Heart left ventricle (tissue), 16 donors: ENCODE measurements at regions not wholly inside any gene's neighbourhood (a gene's known extent, or its start where the extent isn't known, plus 50 kb on each side); places are given as distances from the start of the nearest gene placed in this dataset.
"Not testable (repeated sequence)": the region's sequence is repeated elsewhere in the genome, so short reads cannot be mapped to it uniquely, and the experiment has no call there.

ENCODE experiments used
- ATAC-seq, 4 donors: fragments of 200-7000 bp; cut with Tn5 transposase; one replicate each; pipeline ENCODE4 v1.9.1; 2020 to 2022; ENCODE audit warnings: moderate library complexity in 4 of 4, mild to moderate bottlenecking in 3 of 4, moderate number of reproducible peaks in 1 of 4
- DNase-seq, 5 donors: peaks; one replicate each; pipeline ENCODE4 v3.0.0-alpha.2; 2020
- H3K27ac ChIP-seq, 12 donors: fragments of 200-600 bp; sonication (generic) in 4 of 12; one replicate each; pipeline versions ENCODE4 v1.5.0 to v1.8.0; 2016 to 2022; ENCODE audit warnings: mild to moderate bottlenecking in 2 of 12
- H3K27me3 ChIP-seq, 9 donors: fragments of 200-600 bp; sonication (generic) in 2 of 9; one replicate each; pipeline versions ENCODE4 v1.5.1 to v1.8.0; 2016 to 2022; ENCODE audit warnings: mild to moderate bottlenecking in 3 of 9
- H3K36me3 ChIP-seq, 9 donors: fragments of 200-600 bp; sonication (generic) in 2 of 9; one replicate each; pipeline versions ENCODE4 v1.5.0 to v1.8.0; 2018 to 2022; ENCODE audit warnings: mild to moderate bottlenecking in 2 of 9
- H3K4me1 ChIP-seq, 12 donors: fragments of 200-600 bp; sonication (generic) in 4 of 12; one replicate each; pipeline versions ENCODE4 v1.5.0 to v1.8.0; 2016 to 2022; ENCODE audit warnings: mild to moderate bottlenecking in 3 of 12
- H3K4me3 ChIP-seq, 12 donors: fragments of 200-600 bp; sonication (generic) in 4 of 12; one replicate each; pipeline versions ENCODE4 v1.5.0 to v1.8.0; 2017 to 2022; ENCODE audit warnings: mild to moderate bottlenecking in 9 of 12, moderate library complexity in 4 of 12
- H3K9me3 ChIP-seq, 12 donors: fragments of 200-600 bp; sonication (generic) in 4 of 12; one replicate each; pipeline versions ENCODE4 v1.5.0 to v1.8.0; 2016 to 2022; ENCODE audit warnings: mild to moderate bottlenecking in 1 of 12
- CTCF ChIP-seq, 12 donors: fragments of 200-600 bp; sonication (generic) in 4 of 12; IDR thresholded peaks; one replicate each; pipeline versions ENCODE4 v1.5.0 to v1.8.0; 2018 to 2022; ENCODE audit warnings: antibody characterized with exemption in 12 of 12, mild to moderate bottlenecking in 5 of 12
- POLR2A ChIP-seq, 2 donors: fragments of 450-650 bp; IDR thresholded peaks; one replicate each; pipeline ENCODE4 v1.6.1; 2017; ENCODE audit warnings: antibody characterized with exemption in 2 of 2, mild to moderate bottlenecking in 2 of 2, moderate library complexity in 2 of 2
- WGBS, 4 donors: extraction: QIAGEN DNeasy Blood & Tissue Kit in 2 of 4; methylation state at CpG; one replicate each; pipeline versions ENCODE4 v1.1.5 to v1.1.7; 2013 to 2018; 5-methylcytosine and 5-hydroxymethylcytosine counted together
- intact Hi-C, 10 donors: fragments of 100-400 bp; cut with DNase I; formaldehyde crosslinking; loops; one replicate each; pipeline versions ENCODE4 v1.11.1 to v1.14.2; 2022
- donor health status: ischemic (EF 13 %, LVEDD 7.1; RV severe dilation, severe dysfunction).
- donor health status: healthy with polysubstance abuse.
- donor health status: DM: no; HTN: yes; CAD: no.
- donor health status: DM: no; HTN: no; CAD: no.
- donor health status: ischemic (EF 25% LVEDD 6.9; RV normal size, moderate dysfunction).
- donor health status: ischemic (EF 25% LVEDD 5.7; RV mildly dilated, moderate dysfunction).
- donor health status: healthy.
- donor health status: DM: yes; HTN: yes; CAD: no.
- donor health status: ischemic (EF 35%, LVEDD 5.7; RV mildly dilated, moderate dysfunction).
- donor health status: nonischemic (EF 11% LVEDD 7.7; RV severe dilation, severe dysfunction).
- donor health status: DM: yes; HTN: yes; CAD: no.
- donor health status: PGD.
- donor health status: ischemic (EF 29% LVEDD 5.4; RV normal size, mild dysfunction).
- donor health status: nonischemic (EF 23%, LVEDD 6.1; RV moderate dilation, normal function).

- DNase-seq (no peak), ATAC-seq (no peak)
- H3K4me3 ChIP-seq = no peak overlapping the region
- H3K27ac ChIP-seq = no peak overlapping the region
- TF ChIP-seq CTCF (IDR thresholded peaks at IDR 0.05) (no peak), POLR2A (IDR thresholded peaks at IDR 0.05) (no peak)
- no peaks in the 10 kb centered on the region for H3K27me3 ChIP-seq
- H3K9me3 ChIP-seq = peaks cover 0 to 12% (median 0%) of the 10 kb centered on the region in 12 donors
- WGBS, 4 donors = 28 to 43% (median 39%) methylated on average over 3 of the region's 3 CpGs
- intact Hi-C loops = no loop called here
- H3K36me3 ChIP-seq = no peaks in the 10 kb centered on the region
- H3K4me1 ChIP-seq = no peaks in the 10 kb centered on the region
Observed at GRCh38 chr2:194062401-194062800, 1594.6 kb upstream of the SLC39A10 start.

- no peak for TF ChIP-seq CTCF (IDR thresholded peaks at IDR 0.05)
- no peak for TF ChIP-seq POLR2A (IDR thresholded peaks at IDR 0.05)
- DNase-seq = no peak
- WGBS, 4 donors = 58 to 74% (median 69%) methylated on average over 3 of the region's 3 CpGs
- H3K27me3 ChIP-seq = no peaks in the 10 kb centered on the region
- H3K27ac ChIP-seq = no peak overlapping the region
- intact Hi-C loops = no loop called here
- H3K4me1 ChIP-seq = no peaks in the 10 kb centered on the region
- H3K36me3 ChIP-seq = no peaks in the 10 kb centered on the region
- no peak for ATAC-seq
- H3K4me3 ChIP-seq = no peak overlapping the region
- H3K9me3 ChIP-seq = peaks cover 0 to 12% (median 0%) of the 10 kb centered on the region in 12 donors
Observed at GRCh38 chr2:194060269-194060668, 1596.8 kb upstream of the SLC39A10 start.

GRCh38 chr2:194054313-194054712 lies 1602.7 kb upstream of the SLC39A10 start:
- Histone ChIP-seq H3K27ac (no peak overlapping the region), H3K9me3 (peaks cover 0 to 6% (median 0%) of the 10 kb centered on the region in 12 donors), H3K27me3 (no peaks in the 10 kb centered on the region), H3K4me3 (no peak overlapping the region), H3K4me1 (no peaks in the 10 kb centered on the region), H3K36me3 (no peaks in the 10 kb centered on the region)
- TF ChIP-seq POLR2A (IDR thresholded peaks at IDR 0.05) = no peak
- TF ChIP-seq CTCF (IDR thresholded peaks at IDR 0.05) = no peak
- DNase-seq (no peak), ATAC-seq (no peak)
- intact Hi-C loops = no loop called here

- Histone ChIP-seq H3K4me1 (no peaks in the 10 kb centered on the region), H3K9me3 (no peaks in the 10 kb centered on the region), H3K36me3 (no peaks in the 10 kb centered on the region), H3K27ac (no peak overlapping the region), H3K4me3 (no peak overlapping the region), H3K27me3 (no peaks in the 10 kb centered on the region)
- TF ChIP-seq POLR2A (IDR thresholded peaks at IDR 0.05) (no peak), CTCF (IDR thresholded peaks at IDR 0.05) (no peak)
- WGBS, 4 donors = 67 to 90% (median 83%) methylated on average over 1 of the region's 1 CpG
- intact Hi-C loops = no loop called here
- ATAC-seq (no peak), DNase-seq (no peak)
Observed at GRCh38 chr2:194044321-194044720, 1612.7 kb upstream of the SLC39A10 start.

- H3K27me3 ChIP-seq, H3K4me3 ChIP-seq, ATAC-seq, intact Hi-C loops, H3K36me3 ChIP-seq, DNase-seq, H3K4me1 ChIP-seq, H3K27ac ChIP-seq: not testable (repeated sequence)
- H3K9me3 ChIP-seq = peaks cover 0 to 23% (median 2%) of the 10 kb centered on the region in 12 donors
- 84 to 98% (median 90%) methylated on average over 5 of the region's 5 CpGs for WGBS, 4 donors
Observed at GRCh38 chr2:194021130-194021529, 1635.9 kb upstream of the SLC39A10 start.
